DMS53 treated with DMSO at 0.1 percent for 48 hours (cell line): ENCODE measurements at regions not wholly inside any gene's neighbourhood (a gene's known extent, or its start where the extent isn't known, plus 50 kb on each side); places are given as distances from the start of the nearest gene placed in this dataset.

ENCODE experiments used
- DNase-seq: peaks from one replicate; lab custom pipeline; 2025; ENCODE audit not compliant: unreplicated experiment; lab: John Stamatoyannopoulos, UW

DNA sequence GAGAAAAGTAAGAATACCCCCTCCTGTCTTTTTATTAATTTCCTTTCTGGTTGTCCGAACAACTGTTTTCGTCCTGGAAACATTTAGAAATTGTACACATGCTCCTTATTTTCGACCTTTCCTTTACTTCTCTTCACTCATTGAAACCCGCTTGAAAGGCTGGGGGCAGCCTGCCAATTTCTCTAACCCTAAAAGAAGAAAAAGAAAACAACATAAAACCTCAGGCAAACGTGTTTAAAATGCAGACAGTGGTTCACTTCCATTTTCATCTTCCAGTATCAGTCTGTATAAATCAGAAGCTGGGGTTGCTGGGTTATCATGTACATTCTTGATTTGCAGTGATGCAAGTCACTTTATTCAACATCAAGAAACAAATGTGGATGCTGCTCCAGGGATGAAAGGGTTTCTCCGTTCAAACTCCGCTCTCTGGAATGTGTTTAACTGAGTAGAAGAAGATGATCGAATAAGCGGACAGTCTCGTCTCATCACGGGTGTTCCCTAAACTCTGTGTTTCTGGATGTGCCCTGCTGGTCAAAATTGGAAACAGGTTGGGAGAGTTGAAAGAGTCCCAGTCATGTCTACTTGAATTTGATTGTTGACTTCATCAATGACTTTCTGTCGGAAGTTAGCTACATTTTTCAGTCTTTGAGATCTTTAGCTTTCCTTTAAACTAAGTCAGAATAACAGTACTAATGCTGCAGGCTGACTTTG lies 1042.2 kb downstream of the BCL11B start:
- DNase-seq: no peak

DNA sequence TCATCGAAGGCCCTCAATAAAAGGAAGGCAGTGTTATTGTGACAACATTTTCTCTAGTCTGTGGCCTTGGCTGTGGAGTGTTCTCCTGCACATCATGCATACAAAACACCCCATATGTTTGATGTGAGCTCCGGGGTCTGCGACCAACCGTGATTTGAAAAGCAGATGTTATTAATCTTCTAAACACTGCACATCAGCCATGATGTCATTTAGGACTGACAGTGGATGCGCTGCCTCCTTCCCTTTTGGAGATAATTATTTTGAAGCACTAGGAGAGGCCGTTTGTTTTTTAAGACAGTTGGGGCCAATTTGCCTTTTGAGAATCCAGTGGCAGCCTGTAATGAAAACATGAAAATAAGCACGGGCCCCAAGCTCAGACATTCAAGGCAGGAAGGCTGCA lies 1041.6 kb downstream of the BCL11B start:
- DNase-seq: no peak

DNA sequence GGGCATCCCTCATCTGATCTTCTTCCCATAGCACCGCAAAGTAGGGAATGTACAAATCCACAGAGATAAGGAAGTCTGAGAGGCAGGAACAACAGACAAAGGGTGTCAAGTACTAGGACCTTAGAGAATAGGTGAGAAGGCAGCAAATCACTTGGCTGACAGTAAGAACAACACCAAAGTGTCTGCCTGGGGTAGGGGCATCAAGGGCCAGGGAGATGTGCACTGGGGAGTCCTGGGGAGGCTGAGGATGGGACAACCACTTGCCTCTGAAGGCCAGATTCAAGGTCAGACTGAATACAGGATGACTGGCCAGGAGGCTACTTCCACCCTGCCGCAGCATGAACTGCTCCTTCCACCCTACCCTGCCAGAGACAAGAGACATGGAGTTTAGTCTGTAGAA lies 1040.8 kb downstream of the BCL11B start:
- no peak for DNase-seq

- DNase-seq: no peak
These were observed 1038.3 kb downstream of the BCL11B start for GRCh38 chr14:98233656-98234055.

- DNase-seq: no peak
These were observed 1037.8 kb downstream of the BCL11B start for GRCh38 chr14:98234208-98234607.

DNA sequence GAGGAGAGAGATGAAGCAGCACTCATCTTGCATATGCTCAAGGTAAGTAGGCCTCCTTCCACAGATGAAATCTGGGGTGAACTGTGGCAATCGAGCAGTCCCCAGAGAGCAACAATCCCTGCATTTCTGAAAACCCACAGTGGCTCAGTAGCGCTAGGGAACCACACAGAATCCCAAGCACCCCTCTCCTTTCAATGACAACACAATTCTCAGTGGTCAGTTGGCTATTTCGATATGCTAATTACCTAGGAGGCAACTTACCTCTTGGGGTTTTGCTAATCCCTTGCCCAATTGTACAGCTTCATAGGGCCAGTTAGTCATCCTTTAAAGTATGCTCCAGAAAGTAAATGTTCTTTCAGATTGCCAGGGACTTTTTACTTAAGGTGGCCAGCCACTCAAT lies 1035.7 kb downstream of the BCL11B start:
- no peak for DNase-seq

- DNase-seq: no peak
These were observed 1034.1 kb downstream of the BCL11B start for GRCh38 chr14:98237939-98238338.

DNA sequence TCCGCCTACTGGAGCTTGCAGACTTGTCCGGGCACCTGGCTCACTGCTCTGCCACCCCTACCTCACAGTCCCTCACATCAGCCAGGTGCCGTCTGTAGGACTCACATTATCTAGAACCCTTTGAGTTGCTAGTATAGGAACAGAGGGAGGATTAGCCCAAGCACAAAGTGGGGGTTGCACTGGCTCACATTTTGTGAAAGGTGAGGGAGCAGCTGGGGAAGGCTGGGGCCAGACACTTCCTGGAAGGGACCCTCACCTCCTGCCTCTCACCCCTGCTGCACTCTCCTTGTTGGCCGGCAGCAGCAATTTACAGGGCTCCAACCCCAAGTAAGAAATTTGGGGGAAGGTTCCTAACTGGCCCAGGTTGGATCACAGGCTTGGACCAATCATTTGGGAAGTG lies 1031.6 kb downstream of the BCL11B start:
- no peak for DNase-seq

GRCh38 chr14:98242903-98243302 lies 1029.1 kb downstream of the BCL11B start:
- no peak for DNase-seq

DNA sequence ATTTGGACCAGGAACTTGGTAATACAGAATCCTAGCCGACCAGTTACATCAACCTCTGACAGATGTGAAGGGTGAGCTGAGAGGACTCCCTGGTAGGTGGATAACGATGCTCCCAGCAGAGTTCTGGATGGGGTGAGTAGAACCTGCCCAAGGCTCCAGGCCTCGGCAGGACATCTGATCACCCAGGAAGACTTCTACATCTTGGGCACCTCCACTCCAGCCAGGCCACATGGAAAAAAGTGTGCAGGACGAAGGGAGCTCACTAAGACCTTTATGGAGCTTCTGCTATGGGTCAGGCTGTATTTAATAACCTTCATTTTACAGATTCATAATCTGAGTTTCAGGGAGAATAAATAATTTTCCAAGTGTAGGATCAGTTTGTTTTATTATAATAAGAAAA lies 1028.7 kb downstream of the BCL11B start:
- no peak for DNase-seq

DNA sequence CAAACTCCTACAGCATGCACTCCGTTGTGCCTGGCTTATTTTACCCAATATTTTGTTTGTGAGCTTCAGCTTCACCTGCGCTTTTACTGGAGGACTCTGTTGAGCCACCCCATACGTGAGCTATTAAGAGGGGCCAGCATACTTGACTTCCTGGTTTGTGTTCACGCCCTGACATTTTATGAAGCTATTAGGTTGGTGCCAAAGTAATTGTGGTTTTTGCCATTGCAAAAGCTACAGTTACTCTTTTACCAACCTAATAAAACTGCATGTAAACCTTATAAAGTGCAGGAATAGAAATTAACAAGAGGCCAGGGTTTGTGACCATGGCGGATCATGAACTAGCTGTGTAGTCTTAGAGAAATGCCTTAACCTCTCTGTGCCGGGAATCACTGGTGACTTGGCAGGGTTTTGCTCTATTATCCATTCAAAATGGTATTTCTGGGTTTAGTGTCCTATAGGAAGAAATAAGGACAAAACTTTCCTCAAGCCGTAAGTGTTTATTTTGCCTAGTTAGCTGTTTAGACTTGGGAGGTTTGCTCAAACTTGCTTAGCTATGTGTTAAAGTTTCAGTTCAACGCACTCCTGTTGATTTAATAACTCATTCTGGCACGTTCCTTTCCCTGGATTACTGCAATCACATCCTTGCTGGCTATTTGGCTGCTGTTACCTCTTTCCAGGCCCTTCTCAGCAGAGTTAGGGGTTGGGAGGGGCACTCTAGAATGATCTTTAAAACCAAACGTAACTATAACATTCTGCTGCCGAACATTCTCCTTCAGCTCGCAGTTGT lies 1027.6 kb downstream of the BCL11B start:
- no peak for DNase-seq

DNA sequence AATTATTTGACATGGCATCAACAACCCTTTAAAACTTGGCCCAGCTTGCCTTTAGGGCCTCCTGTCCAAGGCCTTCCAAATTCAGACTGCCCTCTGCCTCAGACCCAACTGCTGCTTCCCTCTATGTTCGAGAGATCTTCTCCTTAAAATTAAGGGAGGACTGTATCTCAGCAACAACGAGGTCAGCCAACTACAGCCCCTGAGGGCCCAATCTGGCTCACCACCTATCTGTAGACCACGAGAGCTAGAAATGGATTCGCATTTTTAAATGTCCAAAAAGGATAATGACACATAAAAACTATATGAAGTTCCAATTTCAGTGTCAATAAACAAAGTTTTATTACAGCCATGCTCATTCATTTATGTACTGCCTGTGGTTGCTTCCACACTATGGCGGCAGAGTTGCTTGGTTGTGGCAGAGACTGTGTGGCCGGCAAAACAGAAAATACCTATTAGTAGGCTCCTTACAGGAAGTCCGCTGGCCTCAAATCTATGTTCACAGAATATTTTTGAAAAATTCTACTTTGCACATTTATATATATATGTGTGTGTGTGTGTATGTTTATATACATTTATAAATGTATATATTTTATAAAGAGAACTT lies 1026.9 kb downstream of the BCL11B start:
- DNase-seq: no peak

DNA sequence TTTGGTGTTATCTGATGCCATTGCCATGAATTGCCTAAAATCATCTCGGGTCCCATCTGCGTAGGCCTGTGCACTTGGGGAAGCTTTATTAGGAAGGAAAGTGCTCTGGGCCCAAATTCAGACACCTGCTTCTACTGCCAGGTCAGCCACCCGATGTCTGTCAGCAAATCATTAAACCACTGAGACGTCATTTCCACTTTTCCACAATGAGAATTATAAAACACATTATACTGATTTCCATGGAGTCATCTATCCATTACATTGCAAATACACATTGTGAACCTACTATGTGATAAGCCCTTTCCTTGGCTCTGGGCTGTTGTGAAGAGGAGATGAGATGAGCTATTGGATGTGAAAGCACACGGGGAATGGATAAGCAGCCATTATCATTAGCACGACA lies 1022.9 kb downstream of the BCL11B start:
- DNase-seq: no peak

GRCh38 chr14:98249476-98249875 lies 1022.5 kb downstream of the BCL11B start:
- DNase-seq: no peak

- DNase-seq: no peak
These were observed 1019.2 kb downstream of the BCL11B start for GRCh38 chr14:98252820-98253219.

- no peak for DNase-seq
These were observed 1012.1 kb downstream of the BCL11B start for GRCh38 chr14:98259881-98260280.

DNA sequence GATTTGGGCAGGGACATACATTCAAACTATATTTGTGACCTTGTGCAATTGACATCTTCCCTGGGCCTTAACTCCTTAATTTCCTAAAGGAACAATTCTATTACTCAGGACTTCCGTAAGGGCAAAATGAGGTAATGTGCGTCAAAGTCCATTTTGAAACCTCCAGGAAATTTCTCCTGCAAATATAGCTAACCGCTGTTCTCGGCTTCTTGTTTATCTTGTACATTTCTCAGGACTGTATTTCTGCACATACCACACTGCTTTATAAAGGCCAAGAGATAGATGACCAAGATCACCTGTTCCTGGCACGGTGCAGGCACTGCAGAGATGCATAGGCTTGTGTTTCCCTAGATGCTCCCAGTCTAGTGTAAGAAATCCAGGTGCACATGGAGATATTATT lies 1009.4 kb downstream of the BCL11B start:
- DNase-seq: no peak

GRCh38 chr14:98269533-98269932 lies 1002.5 kb downstream of the BCL11B start:
- no peak for DNase-seq

GRCh38 chr14:98270201-98270600 lies 1001.8 kb downstream of the BCL11B start:
- no peak for DNase-seq

DNA sequence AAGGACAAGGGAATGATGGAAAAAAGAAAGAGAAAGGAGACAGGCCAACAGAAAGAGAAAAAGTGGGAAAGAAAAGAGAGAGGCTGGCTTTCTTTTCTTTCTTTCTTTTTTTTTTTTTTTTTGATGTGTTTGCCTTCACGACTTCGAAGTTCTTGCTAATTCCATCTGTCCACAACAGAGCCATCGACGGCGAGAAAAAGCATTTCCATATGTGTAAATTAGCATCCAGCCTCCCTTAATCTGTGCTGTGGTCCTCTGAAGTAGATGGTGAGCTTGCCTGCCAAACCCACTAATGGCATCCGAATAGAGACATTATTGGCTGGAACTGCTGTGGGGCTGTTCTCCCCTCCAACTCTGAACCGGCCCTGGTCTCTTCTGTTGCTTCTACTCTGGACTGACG lies 997.4 kb downstream of the BCL11B start:
- no peak for DNase-seq

DNA sequence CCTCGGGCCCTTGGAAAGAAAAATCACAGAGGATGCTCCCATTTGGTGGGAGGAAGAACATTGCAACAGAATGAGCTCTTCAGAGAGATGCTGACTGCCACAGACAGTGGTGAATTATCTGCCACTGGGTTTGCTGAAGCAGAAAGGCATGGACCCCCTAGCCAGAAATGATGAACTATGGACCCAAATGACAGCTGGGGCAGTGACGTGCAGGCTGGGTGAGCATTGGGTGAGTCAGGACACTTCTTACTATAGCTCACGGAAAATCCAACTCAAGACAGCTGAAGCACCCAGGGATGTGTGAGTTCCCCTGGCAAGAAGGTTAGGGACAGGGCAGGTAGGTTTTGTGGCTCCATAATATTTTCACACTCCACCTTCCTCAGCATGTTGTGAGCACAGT lies 993.2 kb downstream of the BCL11B start:
- DNase-seq: no peak

DNA sequence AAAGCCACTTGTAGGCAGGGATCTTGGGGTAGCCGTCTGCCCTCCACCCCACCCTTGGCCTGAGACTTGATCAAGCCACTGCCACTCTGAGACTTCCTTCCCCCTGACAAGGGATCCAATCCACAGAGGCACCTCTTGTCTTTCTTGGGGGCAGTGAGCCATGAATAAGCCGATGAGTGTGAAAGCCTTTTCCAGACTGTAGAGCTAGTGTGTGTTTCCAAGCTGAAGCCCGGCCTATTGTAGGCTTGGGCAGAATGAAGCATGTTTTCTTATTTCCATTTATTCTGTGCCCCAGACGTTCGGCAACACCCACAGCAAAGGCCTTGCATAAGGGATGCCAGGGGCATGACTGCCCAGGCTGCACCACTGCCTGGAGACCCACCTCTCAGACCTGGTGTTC lies 991.6 kb downstream of the BCL11B start:
- DNase-seq: no peak
